ENCODE measurements at regions not wholly inside any gene's neighbourhood (a gene's known extent, or its start where the extent isn't known, plus 50 kb on each side); places are given as distances from the start of the nearest gene placed in this dataset.
A peak's percentile ranks its signal among the peaks of the same experiment; 100 is the strongest.

- no peak for TF ChIP-seq SATB2 (CRISPR knock-in tag; IDR thresholded peaks at IDR 0.05)
- TF ChIP-seq ZNF546 (CRISPR knock-in tag; conservative IDR thresholded peaks at IDR 0.05): no peak
- TF ChIP-seq RAD21 (CRISPR knock-in tag; IDR thresholded peaks at IDR 0.05): no peak
- no peak for TF ChIP-seq ZNF7 (CRISPR knock-in tag; IDR thresholded peaks at IDR 0.05)
- TF ChIP-seq HNF4A (CRISPR knock-in tag; IDR thresholded peaks at IDR 0.05): 0 out of 2 replicates have a peak, but pooled peaks have one; percentile 20
- no peak for TF ChIP-seq SETDB1 (CRISPR knock-in tag; IDR thresholded peaks at IDR 0.05; ENCODE audit: borderline replicate concordance)
- no peak for TF ChIP-seq STAG1 (CRISPR knock-in tag; IDR thresholded peaks at IDR 0.05)
- TF ChIP-seq, protein P1, sequence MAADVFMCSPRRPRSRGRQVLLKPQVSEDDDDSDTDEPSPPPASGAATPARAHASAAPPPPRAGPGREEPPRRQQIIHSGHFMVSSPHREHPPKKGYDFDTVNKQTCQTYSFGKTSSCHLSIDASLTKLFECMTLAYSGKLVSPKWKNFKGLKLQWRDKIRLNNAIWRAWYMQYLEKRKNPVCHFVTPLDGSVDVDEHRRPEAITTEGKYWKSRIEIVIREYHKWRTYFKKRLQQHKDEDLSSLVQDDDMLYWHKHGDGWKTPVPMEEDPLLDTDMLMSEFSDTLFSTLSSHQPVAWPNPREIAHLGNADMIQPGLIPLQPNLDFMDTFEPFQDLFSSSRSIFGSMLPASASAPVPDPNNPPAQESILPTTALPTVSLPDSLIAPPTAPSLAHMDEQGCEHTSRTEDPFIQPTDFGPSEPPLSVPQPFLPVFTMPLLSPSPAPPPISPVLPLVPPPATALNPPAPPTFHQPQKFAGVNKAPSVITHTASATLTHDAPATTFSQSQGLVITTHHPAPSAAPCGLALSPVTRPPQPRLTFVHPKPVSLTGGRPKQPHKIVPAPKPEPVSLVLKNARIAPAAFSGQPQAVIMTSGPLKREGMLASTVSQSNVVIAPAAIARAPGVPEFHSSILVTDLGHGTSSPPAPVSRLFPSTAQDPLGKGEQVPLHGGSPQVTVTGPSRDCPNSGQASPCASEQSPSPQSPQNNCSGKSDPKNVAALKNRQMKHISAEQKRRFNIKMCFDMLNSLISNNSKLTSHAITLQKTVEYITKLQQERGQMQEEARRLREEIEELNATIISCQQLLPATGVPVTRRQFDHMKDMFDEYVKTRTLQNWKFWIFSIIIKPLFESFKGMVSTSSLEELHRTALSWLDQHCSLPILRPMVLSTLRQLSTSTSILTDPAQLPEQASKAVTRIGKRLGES (CRISPR knock-in tag; IDR thresholded peaks at IDR 0.05; ENCODE audit: borderline replicate concordance): no peak
- TF ChIP-seq, protein P2, sequence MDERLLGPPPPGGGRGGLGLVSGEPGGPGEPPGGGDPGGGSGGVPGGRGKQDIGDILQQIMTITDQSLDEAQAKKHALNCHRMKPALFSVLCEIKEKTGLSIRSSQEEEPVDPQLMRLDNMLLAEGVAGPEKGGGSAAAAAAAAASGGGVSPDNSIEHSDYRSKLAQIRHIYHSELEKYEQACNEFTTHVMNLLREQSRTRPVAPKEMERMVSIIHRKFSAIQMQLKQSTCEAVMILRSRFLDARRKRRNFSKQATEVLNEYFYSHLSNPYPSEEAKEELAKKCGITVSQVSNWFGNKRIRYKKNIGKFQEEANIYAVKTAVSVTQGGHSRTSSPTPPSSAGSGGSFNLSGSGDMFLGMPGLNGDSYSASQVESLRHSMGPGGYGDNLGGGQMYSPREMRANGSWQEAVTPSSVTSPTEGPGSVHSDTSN (CRISPR knock-in tag; IDR thresholded peaks at IDR 0.05): 0 out of 2 replicates have a peak, but pooled peaks have one; percentile 12
- TF ChIP-seq ZBTB3 (CRISPR knock-in tag; IDR thresholded peaks at IDR 0.05; ENCODE audit: borderline replicate concordance, low read depth): no peak
- TF ChIP-seq JARID2 (CRISPR knock-in tag; IDR thresholded peaks at IDR 0.05; ENCODE audit: insufficient replicate concordance): no peak
- no peak for TF ChIP-seq HNRNPUL1 (IDR thresholded peaks at IDR 0.05; ENCODE audit: low read depth, low read length)
- TF ChIP-seq XBP1 (CRISPR knock-in tag; IDR thresholded peaks at IDR 0.05): no peak
- no peak for TF ChIP-seq ZNF180 (CRISPR knock-in tag; IDR thresholded peaks at IDR 0.05; ENCODE audit: borderline replicate concordance, low read depth)
- TF ChIP-seq, protein P3, sequence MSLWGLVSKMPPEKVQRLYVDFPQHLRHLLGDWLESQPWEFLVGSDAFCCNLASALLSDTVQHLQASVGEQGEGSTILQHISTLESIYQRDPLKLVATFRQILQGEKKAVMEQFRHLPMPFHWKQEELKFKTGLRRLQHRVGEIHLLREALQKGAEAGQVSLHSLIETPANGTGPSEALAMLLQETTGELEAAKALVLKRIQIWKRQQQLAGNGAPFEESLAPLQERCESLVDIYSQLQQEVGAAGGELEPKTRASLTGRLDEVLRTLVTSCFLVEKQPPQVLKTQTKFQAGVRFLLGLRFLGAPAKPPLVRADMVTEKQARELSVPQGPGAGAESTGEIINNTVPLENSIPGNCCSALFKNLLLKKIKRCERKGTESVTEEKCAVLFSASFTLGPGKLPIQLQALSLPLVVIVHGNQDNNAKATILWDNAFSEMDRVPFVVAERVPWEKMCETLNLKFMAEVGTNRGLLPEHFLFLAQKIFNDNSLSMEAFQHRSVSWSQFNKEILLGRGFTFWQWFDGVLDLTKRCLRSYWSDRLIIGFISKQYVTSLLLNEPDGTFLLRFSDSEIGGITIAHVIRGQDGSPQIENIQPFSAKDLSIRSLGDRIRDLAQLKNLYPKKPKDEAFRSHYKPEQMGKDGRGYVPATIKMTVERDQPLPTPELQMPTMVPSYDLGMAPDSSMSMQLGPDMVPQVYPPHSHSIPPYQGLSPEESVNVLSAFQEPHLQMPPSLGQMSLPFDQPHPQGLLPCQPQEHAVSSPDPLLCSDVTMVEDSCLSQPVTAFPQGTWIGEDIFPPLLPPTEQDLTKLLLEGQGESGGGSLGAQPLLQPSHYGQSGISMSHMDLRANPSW (CRISPR knock-in tag; IDR thresholded peaks at IDR 0.05; ENCODE audit: borderline replicate concordance): 0 out of 2 replicates have a peak, but pooled peaks have one; percentile 35
- no peak for TF ChIP-seq RFX5 (IDR thresholded peaks at IDR 0.05; ENCODE audit: low read depth, low read length)
- TF ChIP-seq RCOR2 (CRISPR knock-in tag; IDR thresholded peaks at IDR 0.05): peak; percentile 61; the same call in 1 of the 2 replicates
- TF ChIP-seq, protein P4, sequence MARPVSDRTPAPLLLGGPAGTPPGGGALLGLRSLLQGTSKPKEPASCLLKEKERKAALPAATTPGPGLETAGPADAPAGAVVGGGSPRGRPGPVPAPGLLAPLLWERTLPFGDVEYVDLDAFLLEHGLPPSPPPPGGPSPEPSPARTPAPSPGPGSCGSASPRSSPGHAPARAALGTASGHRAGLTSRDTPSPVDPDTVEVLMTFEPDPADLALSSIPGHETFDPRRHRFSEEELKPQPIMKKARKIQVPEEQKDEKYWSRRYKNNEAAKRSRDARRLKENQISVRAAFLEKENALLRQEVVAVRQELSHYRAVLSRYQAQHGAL (CRISPR knock-in tag; IDR thresholded peaks at IDR 0.05; ENCODE audit: not compliant biosample characterization): no peak
- TF ChIP-seq, protein P5, sequence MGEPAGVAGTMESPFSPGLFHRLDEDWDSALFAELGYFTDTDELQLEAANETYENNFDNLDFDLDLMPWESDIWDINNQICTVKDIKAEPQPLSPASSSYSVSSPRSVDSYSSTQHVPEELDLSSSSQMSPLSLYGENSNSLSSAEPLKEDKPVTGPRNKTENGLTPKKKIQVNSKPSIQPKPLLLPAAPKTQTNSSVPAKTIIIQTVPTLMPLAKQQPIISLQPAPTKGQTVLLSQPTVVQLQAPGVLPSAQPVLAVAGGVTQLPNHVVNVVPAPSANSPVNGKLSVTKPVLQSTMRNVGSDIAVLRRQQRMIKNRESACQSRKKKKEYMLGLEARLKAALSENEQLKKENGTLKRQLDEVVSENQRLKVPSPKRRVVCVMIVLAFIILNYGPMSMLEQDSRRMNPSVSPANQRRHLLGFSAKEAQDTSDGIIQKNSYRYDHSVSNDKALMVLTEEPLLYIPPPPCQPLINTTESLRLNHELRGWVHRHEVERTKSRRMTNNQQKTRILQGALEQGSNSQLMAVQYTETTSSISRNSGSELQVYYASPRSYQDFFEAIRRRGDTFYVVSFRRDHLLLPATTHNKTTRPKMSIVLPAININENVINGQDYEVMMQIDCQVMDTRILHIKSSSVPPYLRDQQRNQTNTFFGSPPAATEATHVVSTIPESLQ (CRISPR knock-in tag; conservative IDR thresholded peaks at IDR 0.05): no peak
- TF ChIP-seq ZNF567 (CRISPR knock-in tag; IDR thresholded peaks at IDR 0.05; ENCODE audit: borderline replicate concordance): no peak
- TF ChIP-seq ZBTB38 (CRISPR knock-in tag; IDR thresholded peaks at IDR 0.05): no peak
These were observed 2122.2 kb downstream of the MAT2B start (continued) for GRCh38 chr5:165627548-165628170.
